PFSK-1 (cell line): ENCODE measurements at regions not wholly inside any gene's neighbourhood (a gene's known extent, or its start where the extent isn't known, plus 50 kb on each side); places are given as distances from the start of the nearest gene placed in this dataset.

Experiments used
- FOXP2 ChIP-seq: optimal IDR thresholded peaks from 2 replicates; pipeline ENCODE3; 2011; ENCODE audit warnings: borderline replicate concordance, control low read depth, inconsistent platforms; ENCODE audit not compliant: insufficient read depth; ENCODE audit errors: extremely low read length, extremely low read depth
- POLR2AphosphoS5 ChIP-seq: IDR thresholded peaks from 2 replicates; pipeline ENCODE4 v1.6.1; 2012; ENCODE audit warnings: low read depth, mild to moderate bottlenecking, control low read depth, low read length, moderate library complexity
- REST ChIP-seq, 2 experiments: IDR thresholded peaks; 2 replicates each; pipeline versions ENCODE4 v1.6.1 to v1.8.0; 2011 to 2012; ENCODE audit warnings: low read depth in 2 of 2, low read length in 2 of 2, control low read depth in 1 of 2, inconsistent platforms in 1 of 2, mild to moderate bottlenecking in 1 of 2, moderate library complexity in 1 of 2; ENCODE audit not compliant: insufficient read depth in 1 of 2
- SIN3A ChIP-seq: IDR thresholded peaks from 2 replicates; pipeline ENCODE4 v1.6.1; 2012; ENCODE audit warnings: mild to moderate bottlenecking, low read length, moderate library complexity, borderline replicate concordance; ENCODE audit not compliant: insufficient read depth
- TAF1 ChIP-seq: IDR thresholded peaks from 2 replicates; pipeline ENCODE4 v1.6.1; 2012; ENCODE audit warnings: low read length, control low read depth, borderline replicate concordance; ENCODE audit not compliant: insufficient read depth

DNA sequence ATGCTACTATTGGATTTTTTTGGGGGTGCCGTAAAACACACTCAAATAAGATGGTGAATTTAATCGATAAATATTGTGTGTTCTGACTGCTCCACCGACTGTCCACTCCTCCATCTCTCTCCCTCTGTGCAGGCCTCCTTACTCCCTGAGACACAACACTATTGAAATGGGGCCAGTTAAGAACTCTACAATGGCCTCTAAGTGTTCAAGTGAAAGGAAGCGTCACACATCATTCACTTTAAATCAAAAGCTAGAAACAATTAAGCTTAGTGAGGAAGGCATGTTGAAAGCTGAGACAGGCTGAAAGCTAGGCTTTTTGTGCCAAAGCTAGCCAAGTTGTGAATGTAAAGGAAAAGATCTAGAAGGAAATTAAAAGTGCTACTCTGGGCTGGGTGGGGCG lies 156.7 kb downstream of the CTTN start:
- TF ChIP-seq TAF1 (no peak), FOXP2 (no peak), SIN3A (no peak), REST (IDR thresholded peaks at IDR 0.05; ENCODE audit: insufficient read depth in 1 of 2, low read depth in 2 of 2, low read length in 2 of 2) (no peak), POLR2AphosphoS5 (no peak)

DNA sequence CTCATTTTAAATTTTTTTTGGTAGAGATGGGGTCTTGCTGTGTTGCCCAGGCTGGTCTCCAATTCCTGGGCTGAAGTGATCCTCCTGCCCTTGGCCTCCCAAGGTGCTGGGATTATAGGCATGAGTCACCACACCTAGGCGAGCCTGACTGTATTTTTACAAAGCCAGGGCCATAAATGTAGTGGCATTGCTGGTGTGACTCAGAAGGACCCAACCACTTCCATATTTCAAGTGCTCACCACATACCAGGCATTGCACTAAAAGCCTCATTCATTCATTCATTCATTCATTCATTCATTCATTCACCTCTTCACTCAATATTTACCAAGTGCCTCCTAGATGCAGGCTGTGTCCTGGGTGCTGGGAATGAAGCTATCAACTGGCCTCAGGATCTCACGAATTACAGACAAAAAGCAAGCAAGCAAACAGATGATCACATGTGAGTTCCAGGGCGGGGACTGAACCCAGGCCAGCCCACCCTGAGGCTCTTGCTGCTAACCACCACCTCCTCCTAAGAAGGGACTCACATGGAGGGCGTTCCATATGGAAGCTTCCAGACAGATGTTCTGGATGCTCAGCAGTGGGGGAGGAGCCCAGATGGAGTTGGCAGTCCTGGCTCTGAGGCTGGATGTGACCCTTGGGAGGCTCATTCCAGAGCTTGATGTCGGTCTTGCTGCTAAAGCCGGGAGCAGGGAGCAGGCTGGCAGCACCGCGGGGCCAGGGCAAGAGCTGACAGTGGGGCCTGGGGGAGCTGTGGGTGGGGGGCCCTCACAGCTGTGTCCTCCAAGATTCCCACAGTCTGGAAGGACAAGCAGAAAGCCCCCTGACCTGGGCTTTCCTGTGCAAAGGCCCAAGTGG lies 158.8 kb downstream of the CTTN start:
- TF ChIP-seq REST (IDR thresholded peaks at IDR 0.05; ENCODE audit: insufficient read depth in 1 of 2, low read depth in 2 of 2, low read length in 2 of 2): no peak
- no peak for TF ChIP-seq FOXP2
- no peak for TF ChIP-seq TAF1
- TF ChIP-seq POLR2AphosphoS5: no peak
- no peak for TF ChIP-seq SIN3A

DNA sequence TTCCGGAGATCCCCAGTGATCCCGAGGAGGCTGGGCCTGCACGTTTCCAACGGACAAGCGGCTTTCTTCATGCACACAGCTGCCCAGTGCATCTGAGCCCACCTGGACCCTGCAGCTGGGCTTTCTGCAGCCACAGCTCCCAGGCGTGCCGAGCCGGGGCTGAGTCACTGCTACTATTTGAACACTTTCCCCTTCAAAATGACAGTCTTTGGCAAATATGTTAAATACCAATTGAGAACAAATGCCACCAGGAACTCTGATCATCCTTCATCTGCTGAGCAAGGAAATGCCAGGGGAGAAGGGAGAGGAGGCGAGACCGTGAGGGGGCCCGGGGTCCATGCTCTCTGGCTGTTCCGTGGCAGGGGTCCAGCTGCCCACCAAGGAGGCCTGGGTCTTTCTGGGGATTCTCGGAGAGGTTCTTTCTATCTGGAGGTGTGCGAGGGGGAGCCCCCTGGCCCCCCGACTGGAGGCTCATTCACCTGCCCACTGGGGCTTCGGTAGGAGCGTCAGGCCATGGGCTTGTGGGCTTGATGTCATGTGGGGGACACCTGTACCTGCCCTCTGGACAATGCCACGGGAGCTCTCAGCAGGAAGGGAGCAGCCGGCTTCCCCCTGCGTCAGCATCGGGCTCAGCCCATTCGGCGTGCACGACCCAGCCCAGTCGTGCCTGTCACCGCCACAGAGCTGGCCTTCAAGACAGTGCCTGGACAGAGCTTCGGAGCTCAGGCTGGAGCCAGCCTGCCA lies 159.6 kb downstream of the CTTN start:
- TF ChIP-seq FOXP2 (no peak), POLR2AphosphoS5 (no peak), REST (IDR thresholded peaks at IDR 0.05; ENCODE audit: insufficient read depth in 1 of 2, low read depth in 2 of 2, low read length in 2 of 2) (no peak), SIN3A (no peak), TAF1 (no peak)

GRCh38 chr11:70558681-70559080 lies 160.4 kb downstream of the CTTN start:
- TF ChIP-seq SIN3A (no peak), TAF1 (no peak), REST (IDR thresholded peaks at IDR 0.05; ENCODE audit: insufficient read depth in 1 of 2, low read depth in 2 of 2, low read length in 2 of 2) (no peak), FOXP2 (no peak), POLR2AphosphoS5 (no peak)
